T-helper 2 cell treated with Interferon-gamma antibody and Interleukin-4, amounts not matched to agents 5 μg/mL and 100 μg/mL, for 36 hours (primary cell): ENCODE measurements at regions not wholly inside any gene's neighbourhood (a gene's known extent, or its start where the extent isn't known, plus 50 kb on each side); places are given as distances from the start of the nearest gene placed in this dataset.

Experiments used
- DNase-seq: peaks from one replicate; pipeline ENCODE4 v3.0.0; 2021; ENCODE audit warnings: low spot score
- H3K27ac Mint-ChIP-seq: one replicate; pipeline ENCODE4 v1.8.0; 2021; ENCODE audit warnings: mild to moderate bottlenecking, mixed read lengths
- H3K27me3 Mint-ChIP-seq: one replicate; pipeline ENCODE4 v1.8.0; 2021; ENCODE audit warnings: low read depth, mixed read lengths
- H3K36me3 Mint-ChIP-seq: one replicate; pipeline ENCODE4 v1.8.0; 2021; ENCODE audit warnings: low read depth, mixed read lengths
- H3K4me1 Mint-ChIP-seq: one replicate; pipeline ENCODE4 v1.8.0; 2021; ENCODE audit warnings: low read depth, mixed read lengths
- H3K4me3 Mint-ChIP-seq: one replicate; pipeline ENCODE4 v1.8.0; 2022; ENCODE audit warnings: mild to moderate bottlenecking, moderate library complexity, mixed read lengths
- H3K9me3 Mint-ChIP-seq: one replicate; pipeline ENCODE4 v1.8.0; 2021; ENCODE audit warnings: mixed read lengths

DNA sequence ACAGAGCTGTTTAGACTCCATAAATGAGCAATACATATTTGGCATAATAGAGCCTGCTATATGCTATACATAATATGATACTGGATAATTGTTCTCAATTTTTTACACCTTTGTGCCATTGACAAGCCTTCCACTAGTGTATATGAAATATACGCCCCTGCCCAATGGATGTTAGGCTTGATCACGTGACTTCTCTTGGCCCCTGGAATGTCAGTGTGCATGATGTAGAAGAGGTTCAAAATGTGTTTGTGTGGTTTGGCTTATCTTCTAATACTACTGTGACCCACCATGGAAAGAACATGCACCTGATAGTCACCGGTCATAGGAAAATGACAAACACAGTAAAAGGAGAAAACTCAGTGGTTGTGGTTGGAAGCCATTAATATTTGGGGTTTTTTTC lies 479.4 kb downstream of the PCDH20 start:
- Mint-ChIP-seq H3K4me1 (no peaks in the 10 kb centered on the region), H3K36me3 (no peaks in the 10 kb centered on the region), H3K4me3 (no peak overlapping the region), H3K9me3 (peaks cover 15% of the 10 kb centered on the region), H3K27me3 (no peaks in the 10 kb centered on the region), H3K27ac (no peak overlapping the region)
- DNase-seq, result no peak

GRCh38 chr13:60933638-60934037 lies 482.0 kb downstream of the PCDH20 start:
- Mint-ChIP-seq H3K27me3 (no peaks in the 10 kb centered on the region), H3K9me3 (peaks cover 15% of the 10 kb centered on the region), H3K4me1 (no peaks in the 10 kb centered on the region), H3K4me3 (no peak overlapping the region), H3K36me3 (no peaks in the 10 kb centered on the region), H3K27ac (no peak overlapping the region)
- DNase-seq, result no peak

DNA sequence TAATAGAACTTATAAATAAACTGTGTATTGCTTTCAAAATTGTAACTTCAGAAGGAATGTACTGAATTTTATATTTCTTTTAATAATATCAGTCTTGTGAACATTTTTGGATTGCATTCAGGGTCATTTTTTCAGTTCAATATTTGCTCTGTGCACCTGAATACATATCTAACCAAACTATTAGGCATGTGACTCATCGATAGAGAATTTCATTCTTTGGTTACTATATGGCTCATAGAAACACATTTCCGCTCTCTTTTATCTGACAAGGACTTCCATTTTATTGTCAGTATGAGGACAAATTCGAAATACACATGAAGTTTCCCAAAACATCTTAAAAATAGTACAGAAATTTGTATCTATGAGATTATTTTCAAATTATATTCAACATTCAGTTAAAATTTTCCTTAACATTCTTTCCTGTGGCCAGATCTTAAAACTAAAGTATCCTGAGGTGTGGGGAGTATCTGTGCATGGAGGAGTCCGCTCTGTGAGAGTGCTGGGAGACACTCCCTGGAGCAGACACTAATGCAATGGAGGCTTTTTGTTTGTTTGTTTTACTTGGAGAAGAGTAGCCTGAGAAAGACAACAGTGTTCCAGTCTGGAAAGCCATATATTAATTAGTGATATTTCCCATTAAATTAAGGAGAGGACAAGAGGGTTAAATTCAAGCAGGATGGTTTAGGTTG lies 483.6 kb downstream of the PCDH20 start:
- Mint-ChIP-seq H3K9me3 (peaks cover 15% of the 10 kb centered on the region), H3K4me3 (no peak overlapping the region), H3K27ac (no peak overlapping the region), H3K27me3 (no peaks in the 10 kb centered on the region), H3K36me3 (no peaks in the 10 kb centered on the region), H3K4me1 (no peaks in the 10 kb centered on the region)
- DNase-seq, result no peak

DNA sequence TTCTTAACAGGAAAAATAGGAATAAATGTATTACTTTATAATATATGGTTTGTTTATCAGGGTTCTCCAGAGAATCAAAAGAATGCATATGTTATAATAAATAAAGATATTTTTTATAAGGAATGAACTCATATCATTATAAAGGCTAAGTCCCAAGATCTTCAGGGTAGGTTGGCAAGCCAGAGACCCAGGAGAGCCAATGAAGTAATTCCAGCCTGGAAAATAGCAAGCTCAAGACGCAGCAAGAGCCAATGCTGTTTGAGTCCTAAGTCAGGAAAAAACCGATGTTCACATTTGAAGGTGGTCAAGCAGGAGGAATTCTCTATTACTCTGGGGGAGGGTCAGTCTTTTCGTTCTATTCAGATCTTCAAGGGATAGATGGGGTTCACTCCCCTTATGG lies 490.0 kb downstream of the PCDH20 start:
- Mint-ChIP-seq H3K9me3 (peaks cover 5% of the 10 kb centered on the region), H3K4me3 (no peak overlapping the region), H3K4me1 (no peaks in the 10 kb centered on the region), H3K36me3 (no peaks in the 10 kb centered on the region), H3K27me3 (no peaks in the 10 kb centered on the region), H3K27ac (no peak overlapping the region)
- no peak for DNase-seq

GRCh38 chr13:60924856-60925255 lies 490.8 kb downstream of the PCDH20 start:
- DNase-seq, result no peak
- H3K4me3 Mint-ChIP-seq, result no peak overlapping the region
- H3K9me3 Mint-ChIP-seq, result peaks cover 5% of the 10 kb centered on the region
- H3K27ac Mint-ChIP-seq, result no peak overlapping the region
- H3K4me1 Mint-ChIP-seq, result no peaks in the 10 kb centered on the region
- H3K36me3 Mint-ChIP-seq, result no peaks in the 10 kb centered on the region
- no peaks in the 10 kb centered on the region for H3K27me3 Mint-ChIP-seq

GRCh38 chr13:60922576-60923231 lies 492.9 kb downstream of the PCDH20 start:
- H3K27me3 Mint-ChIP-seq, result no peaks in the 10 kb centered on the region
- no peaks in the 10 kb centered on the region for H3K4me1 Mint-ChIP-seq
- H3K27ac Mint-ChIP-seq, result no peak overlapping the region
- peaks cover 5% of the 10 kb centered on the region for H3K9me3 Mint-ChIP-seq
- no peak for DNase-seq
- H3K36me3 Mint-ChIP-seq, result no peaks in the 10 kb centered on the region
- H3K4me3 Mint-ChIP-seq, result no peak overlapping the region

DNA sequence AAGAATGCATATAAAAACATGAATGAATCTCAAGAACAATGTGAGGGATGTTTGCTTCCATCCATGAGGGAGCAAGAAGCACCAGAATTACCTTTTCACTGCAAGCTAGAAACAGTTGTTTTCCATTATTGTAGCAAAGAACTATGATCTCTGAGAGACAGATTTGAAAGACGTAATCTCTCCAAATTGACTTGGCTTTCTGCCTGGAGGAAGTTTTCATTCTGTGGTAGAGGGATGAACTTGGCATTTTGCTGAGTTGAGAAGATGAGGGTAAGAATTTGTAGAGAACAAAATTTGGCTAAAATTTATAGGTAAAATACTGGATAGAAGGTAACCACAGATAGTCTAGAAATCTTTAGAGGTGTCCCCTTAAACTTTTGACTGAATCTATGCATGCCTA lies 496.8 kb downstream of the TDRD3 start:
- H3K4me1 Mint-ChIP-seq, result no peaks in the 10 kb centered on the region
- H3K36me3 Mint-ChIP-seq, result no peaks in the 10 kb centered on the region
- peaks cover 5% of the 10 kb centered on the region for H3K9me3 Mint-ChIP-seq
- DNase-seq, result no peak
- no peak overlapping the region for H3K4me3 Mint-ChIP-seq
- no peak overlapping the region for H3K27ac Mint-ChIP-seq
- H3K27me3 Mint-ChIP-seq, result no peaks in the 10 kb centered on the region

DNA sequence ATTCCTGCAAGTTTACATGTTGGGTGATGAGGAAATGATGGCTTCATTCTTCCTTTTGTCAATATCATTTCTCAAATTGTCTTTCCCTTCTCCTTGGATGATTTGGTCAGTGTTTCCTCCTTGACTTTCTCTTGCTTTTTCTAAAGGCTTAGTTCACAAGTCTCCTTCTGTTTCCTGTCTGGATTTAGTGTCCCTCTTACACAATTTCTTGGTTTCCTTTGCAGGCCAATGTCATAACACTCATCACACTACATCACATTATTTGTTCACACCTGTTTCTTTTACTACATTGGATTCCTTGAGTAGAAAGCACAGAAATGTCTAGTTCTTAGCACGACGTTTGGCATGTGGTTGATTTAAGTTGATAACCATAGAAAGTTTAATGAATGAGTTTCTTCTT lies 490.7 kb downstream of the TDRD3 start:
- Mint-ChIP-seq H3K27ac (no peak overlapping the region), H3K4me3 (no peak overlapping the region), H3K27me3 (no peaks in the 10 kb centered on the region), H3K4me1 (no peaks in the 10 kb centered on the region), H3K36me3 (no peaks in the 10 kb centered on the region), H3K9me3 (peaks cover 12% of the 10 kb centered on the region)
- DNase-seq, result no peak

GRCh38 chr13:60881507-60881906 lies 484.5 kb downstream of the TDRD3 start:
- Mint-ChIP-seq H3K36me3 (no peaks in the 10 kb centered on the region), H3K4me1 (no peaks in the 10 kb centered on the region), H3K4me3 (no peak overlapping the region), H3K27ac (no peak overlapping the region), H3K9me3 (peaks cover 7% of the 10 kb centered on the region), H3K27me3 (no peaks in the 10 kb centered on the region)
- DNase-seq, result no peak

DNA sequence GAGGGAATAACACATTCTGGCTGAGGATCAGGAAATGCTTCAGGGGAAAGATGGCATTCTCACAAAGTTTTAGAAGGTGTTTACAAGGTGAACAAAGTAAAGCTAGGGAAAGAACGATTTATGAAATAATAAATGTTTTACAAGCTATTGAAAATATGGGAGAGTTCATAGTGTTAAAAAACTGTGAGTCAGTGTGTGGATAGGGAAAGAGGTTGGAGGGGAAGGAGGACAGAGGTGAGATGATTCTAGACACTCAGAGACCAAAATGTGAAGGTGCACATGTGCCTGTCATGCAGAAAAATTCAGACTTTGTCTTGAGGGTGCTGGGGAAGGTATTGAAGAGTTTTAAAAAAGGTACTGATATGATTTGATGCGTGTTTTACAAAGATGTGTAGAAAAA lies 476.1 kb downstream of the TDRD3 start:
- H3K36me3 Mint-ChIP-seq, result no peaks in the 10 kb centered on the region
- no peak overlapping the region for H3K27ac Mint-ChIP-seq
- H3K4me3 Mint-ChIP-seq, result no peak overlapping the region
- H3K9me3 Mint-ChIP-seq, result peaks cover 24% of the 10 kb centered on the region
- no peak for DNase-seq
- no peaks in the 10 kb centered on the region for H3K27me3 Mint-ChIP-seq
- H3K4me1 Mint-ChIP-seq, result no peaks in the 10 kb centered on the region

- Mint-ChIP-seq H3K4me3 (no peak overlapping the region), H3K36me3 (no peaks in the 10 kb centered on the region), H3K9me3 (peaks cover 52% of the 10 kb centered on the region), H3K4me1 (no peaks in the 10 kb centered on the region), H3K27me3 (no peaks in the 10 kb centered on the region), H3K27ac (no peak overlapping the region)
- DNase-seq, result no peak
Observed at GRCh38 chr13:60869941-60870613, 473.1 kb downstream of the TDRD3 start.

DNA sequence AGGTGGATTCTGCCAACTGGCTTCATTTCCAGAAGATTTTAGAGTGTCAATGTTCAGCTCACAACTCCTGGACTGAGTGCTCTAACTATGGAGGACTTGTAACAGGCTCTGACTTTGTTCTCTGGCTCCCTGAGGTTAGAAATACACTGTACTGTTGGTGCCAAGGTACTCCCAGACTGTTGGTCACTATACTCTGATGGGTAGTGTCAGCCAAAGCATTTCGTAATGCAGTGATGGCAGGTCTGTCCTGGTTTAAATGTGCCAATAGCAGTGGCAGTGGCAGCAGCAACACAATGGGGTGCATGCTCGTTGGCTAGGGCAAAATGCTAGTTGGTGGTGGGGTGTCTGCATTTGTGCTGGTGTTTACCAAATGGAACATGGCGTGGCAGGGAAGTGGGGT lies 472.2 kb downstream of the TDRD3 start:
- no peak overlapping the region for H3K27ac Mint-ChIP-seq
- no peaks in the 10 kb centered on the region for H3K36me3 Mint-ChIP-seq
- DNase-seq, result no peak
- H3K27me3 Mint-ChIP-seq, result no peaks in the 10 kb centered on the region
- no peaks in the 10 kb centered on the region for H3K4me1 Mint-ChIP-seq
- no peak overlapping the region for H3K4me3 Mint-ChIP-seq
- peaks cover 52% of the 10 kb centered on the region for H3K9me3 Mint-ChIP-seq

DNA sequence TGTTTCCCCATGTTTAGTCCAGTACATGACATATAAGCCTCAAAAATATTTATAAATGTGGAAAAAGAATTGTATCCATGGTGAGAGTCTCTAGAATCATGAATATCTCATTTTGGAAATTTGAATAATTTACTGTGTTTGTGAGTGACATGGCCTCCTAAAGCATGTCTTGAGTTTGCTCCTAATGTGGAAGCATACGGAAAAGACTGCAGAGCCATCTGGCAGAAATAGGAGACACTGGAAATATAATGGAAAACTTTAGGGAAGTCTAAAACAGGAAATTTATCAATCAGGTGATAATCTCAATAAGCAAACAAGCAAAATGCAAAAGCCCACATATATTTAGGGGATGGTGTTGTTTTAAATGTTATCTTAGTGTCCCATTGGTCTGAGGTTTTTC lies 465.0 kb downstream of the TDRD3 start:
- no peaks in the 10 kb centered on the region for H3K4me1 Mint-ChIP-seq
- H3K9me3 Mint-ChIP-seq, result peaks cover 37% of the 10 kb centered on the region
- H3K27me3 Mint-ChIP-seq, result no peaks in the 10 kb centered on the region
- no peaks in the 10 kb centered on the region for H3K36me3 Mint-ChIP-seq
- H3K27ac Mint-ChIP-seq, result no peak overlapping the region
- no peak for DNase-seq
- no peak overlapping the region for H3K4me3 Mint-ChIP-seq

DNA sequence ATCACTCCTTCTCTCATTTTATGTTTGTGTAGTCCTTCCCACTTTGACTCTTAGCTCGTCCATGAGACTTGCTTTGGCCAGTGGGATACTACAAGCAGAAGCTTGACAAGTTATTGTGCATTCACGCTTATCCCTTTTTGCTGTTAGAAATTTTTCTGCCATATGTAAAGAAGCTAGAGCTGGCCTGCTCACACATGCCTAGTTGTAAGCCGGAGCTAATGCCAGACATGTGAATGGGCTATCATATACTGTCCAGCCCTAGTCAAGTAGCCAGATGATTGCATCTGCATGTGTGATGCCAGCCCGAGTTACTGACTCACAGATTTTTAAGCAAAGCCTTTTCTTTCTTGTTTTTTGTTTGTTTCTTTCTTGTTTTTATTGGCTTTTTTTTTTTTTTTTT lies 460.7 kb downstream of the TDRD3 start:
- H3K9me3 Mint-ChIP-seq, result peaks cover 18% of the 10 kb centered on the region
- DNase-seq, result no peak
- no peaks in the 10 kb centered on the region for H3K27me3 Mint-ChIP-seq
- H3K4me3 Mint-ChIP-seq, result no peak overlapping the region
- H3K36me3 Mint-ChIP-seq, result no peaks in the 10 kb centered on the region
- H3K27ac Mint-ChIP-seq, result no peak overlapping the region
- no peaks in the 10 kb centered on the region for H3K4me1 Mint-ChIP-seq
